H1 (cell line): ENCODE measurements at regions not wholly inside any gene's neighbourhood (a gene's known extent, or its start where the extent isn't known, plus 50 kb on each side); places are given as distances from the start of the nearest gene placed in this dataset.

Source experiments
- E2F6 ChIP-seq: IDR thresholded peaks from 2 replicates; pipeline ENCODE4 v1.6.1; 2012; ENCODE audit warnings: inconsistent platforms
- EZH2 ChIP-seq: fragments of 200-600 bp; sonication (generic); IDR thresholded peaks from 2 replicates; pipeline ENCODE4 v1.7.1; 2012; ENCODE audit warnings: low read depth, mild to moderate bottlenecking, moderate library complexity, low read length, inconsistent platforms; ENCODE audit not compliant: severe bottlenecking
- HDAC6 ChIP-seq: IDR thresholded peaks from one replicate; pipeline ENCODE4 v1.7.1; 2012; ENCODE audit warnings: low read depth, mild to moderate bottlenecking, inconsistent platforms, low read length, moderate library complexity
- RXRA ChIP-seq: IDR thresholded peaks from 2 replicates; pipeline ENCODE4 v1.6.1; 2011; ENCODE audit warnings: low read depth, mild to moderate bottlenecking, low read length, moderate library complexity; ENCODE audit not compliant: insufficient read depth
- TF ChIP-seq, protein P1 (sequence below): fragments of 300-600 bp; sonication (generic); IDR thresholded peaks from 2 replicates; pipeline ENCODE4 v1.7.1; 2012; ENCODE audit warnings: low read length, moderate library complexity, mild to moderate bottlenecking, inconsistent platforms; ENCODE audit not compliant: insufficient replicate concordance

DNA sequence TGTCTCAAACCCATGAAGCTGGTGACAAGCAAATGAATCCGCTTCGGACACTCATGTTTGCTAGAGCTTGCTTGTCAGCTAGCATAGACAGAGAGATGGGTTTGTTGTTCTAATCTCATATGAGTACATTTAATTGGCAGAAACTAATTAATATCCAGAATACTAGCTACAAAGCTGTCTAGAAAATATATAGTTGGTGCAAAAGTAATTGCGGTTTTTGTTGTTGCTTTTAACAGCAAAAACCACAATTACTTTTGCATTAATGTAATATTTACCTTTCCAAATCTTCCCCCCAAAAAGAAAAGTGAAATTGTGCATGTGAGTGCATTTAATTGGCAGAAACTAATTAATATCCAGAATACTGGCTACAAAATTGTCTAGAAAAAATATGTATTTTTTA, 1115.2 kb downstream of the TDRD15 start (continued):
- TF ChIP-seq, protein P1, sequence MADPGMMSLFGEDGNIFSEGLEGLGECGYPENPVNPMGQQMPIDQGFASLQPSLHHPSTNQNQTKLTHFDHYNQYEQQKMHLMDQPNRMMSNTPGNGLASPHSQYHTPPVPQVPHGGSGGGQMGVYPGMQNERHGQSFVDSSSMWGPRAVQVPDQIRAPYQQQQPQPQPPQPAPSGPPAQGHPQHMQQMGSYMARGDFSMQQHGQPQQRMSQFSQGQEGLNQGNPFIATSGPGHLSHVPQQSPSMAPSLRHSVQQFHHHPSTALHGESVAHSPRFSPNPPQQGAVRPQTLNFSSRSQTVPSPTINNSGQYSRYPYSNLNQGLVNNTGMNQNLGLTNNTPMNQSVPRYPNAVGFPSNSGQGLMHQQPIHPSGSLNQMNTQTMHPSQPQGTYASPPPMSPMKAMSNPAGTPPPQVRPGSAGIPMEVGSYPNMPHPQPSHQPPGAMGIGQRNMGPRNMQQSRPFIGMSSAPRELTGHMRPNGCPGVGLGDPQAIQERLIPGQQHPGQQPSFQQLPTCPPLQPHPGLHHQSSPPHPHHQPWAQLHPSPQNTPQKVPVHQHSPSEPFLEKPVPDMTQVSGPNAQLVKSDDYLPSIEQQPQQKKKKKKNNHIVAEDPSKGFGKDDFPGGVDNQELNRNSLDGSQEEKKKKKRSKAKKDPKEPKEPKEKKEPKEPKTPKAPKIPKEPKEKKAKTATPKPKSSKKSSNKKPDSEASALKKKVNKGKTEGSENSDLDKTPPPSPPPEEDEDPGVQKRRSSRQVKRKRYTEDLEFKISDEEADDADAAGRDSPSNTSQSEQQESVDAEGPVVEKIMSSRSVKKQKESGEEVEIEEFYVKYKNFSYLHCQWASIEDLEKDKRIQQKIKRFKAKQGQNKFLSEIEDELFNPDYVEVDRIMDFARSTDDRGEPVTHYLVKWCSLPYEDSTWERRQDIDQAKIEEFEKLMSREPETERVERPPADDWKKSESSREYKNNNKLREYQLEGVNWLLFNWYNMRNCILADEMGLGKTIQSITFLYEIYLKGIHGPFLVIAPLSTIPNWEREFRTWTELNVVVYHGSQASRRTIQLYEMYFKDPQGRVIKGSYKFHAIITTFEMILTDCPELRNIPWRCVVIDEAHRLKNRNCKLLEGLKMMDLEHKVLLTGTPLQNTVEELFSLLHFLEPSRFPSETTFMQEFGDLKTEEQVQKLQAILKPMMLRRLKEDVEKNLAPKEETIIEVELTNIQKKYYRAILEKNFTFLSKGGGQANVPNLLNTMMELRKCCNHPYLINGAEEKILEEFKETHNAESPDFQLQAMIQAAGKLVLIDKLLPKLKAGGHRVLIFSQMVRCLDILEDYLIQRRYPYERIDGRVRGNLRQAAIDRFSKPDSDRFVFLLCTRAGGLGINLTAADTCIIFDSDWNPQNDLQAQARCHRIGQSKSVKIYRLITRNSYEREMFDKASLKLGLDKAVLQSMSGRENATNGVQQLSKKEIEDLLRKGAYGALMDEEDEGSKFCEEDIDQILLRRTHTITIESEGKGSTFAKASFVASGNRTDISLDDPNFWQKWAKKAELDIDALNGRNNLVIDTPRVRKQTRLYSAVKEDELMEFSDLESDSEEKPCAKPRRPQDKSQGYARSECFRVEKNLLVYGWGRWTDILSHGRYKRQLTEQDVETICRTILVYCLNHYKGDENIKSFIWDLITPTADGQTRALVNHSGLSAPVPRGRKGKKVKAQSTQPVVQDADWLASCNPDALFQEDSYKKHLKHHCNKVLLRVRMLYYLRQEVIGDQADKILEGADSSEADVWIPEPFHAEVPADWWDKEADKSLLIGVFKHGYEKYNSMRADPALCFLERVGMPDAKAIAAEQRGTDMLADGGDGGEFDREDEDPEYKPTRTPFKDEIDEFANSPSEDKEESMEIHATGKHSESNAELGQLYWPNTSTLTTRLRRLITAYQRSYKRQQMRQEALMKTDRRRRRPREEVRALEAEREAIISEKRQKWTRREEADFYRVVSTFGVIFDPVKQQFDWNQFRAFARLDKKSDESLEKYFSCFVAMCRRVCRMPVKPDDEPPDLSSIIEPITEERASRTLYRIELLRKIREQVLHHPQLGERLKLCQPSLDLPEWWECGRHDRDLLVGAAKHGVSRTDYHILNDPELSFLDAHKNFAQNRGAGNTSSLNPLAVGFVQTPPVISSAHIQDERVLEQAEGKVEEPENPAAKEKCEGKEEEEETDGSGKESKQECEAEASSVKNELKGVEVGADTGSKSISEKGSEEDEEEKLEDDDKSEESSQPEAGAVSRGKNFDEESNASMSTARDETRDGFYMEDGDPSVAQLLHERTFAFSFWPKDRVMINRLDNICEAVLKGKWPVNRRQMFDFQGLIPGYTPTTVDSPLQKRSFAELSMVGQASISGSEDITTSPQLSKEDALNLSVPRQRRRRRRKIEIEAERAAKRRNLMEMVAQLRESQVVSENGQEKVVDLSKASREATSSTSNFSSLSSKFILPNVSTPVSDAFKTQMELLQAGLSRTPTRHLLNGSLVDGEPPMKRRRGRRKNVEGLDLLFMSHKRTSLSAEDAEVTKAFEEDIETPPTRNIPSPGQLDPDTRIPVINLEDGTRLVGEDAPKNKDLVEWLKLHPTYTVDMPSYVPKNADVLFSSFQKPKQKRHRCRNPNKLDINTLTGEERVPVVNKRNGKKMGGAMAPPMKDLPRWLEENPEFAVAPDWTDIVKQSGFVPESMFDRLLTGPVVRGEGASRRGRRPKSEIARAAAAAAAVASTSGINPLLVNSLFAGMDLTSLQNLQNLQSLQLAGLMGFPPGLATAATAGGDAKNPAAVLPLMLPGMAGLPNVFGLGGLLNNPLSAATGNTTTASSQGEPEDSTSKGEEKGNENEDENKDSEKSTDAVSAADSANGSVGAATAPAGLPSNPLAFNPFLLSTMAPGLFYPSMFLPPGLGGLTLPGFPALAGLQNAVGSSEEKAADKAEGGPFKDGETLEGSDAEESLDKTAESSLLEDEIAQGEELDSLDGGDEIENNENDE = no peak
- TF ChIP-seq EZH2 (no peak), RXRA (no peak), E2F6 (no peak), HDAC6 (no peak)
